GM12891 (cell line): ENCODE measurements at regions not wholly inside any gene's neighbourhood (a gene's known extent, or its start where the extent isn't known, plus 50 kb on each side); places are given as distances from the start of the nearest gene placed in this dataset.

ENCODE experiments used
- PAX5 ChIP-seq: IDR thresholded peaks from 2 replicates; pipeline ENCODE4 v1.6.1; 2011; ENCODE audit warnings: low read length, moderate library complexity, mild to moderate bottlenecking; ENCODE audit not compliant: insufficient read depth, severe bottlenecking
- POLR2A ChIP-seq: IDR thresholded peaks from 2 replicates; pipeline ENCODE4 v1.6.1; 2011; ENCODE audit warnings: low read depth, low read length, control low read depth
- POLR2AphosphoS5 ChIP-seq: IDR thresholded peaks from 2 replicates; pipeline ENCODE4 v1.6.1; 2011; ENCODE audit warnings: low read depth, low read length, control low read depth
- POU2F2 ChIP-seq: IDR thresholded peaks from 2 replicates; pipeline ENCODE4 v1.6.1; 2011; ENCODE audit warnings: low read depth, mild to moderate bottlenecking, control low read depth, low read length, moderate library complexity
- SPI1 ChIP-seq: IDR thresholded peaks from 2 replicates; pipeline ENCODE4 v1.6.1; 2011; ENCODE audit warnings: low read depth, low read length, control low read depth
- TAF1 ChIP-seq: IDR thresholded peaks from 2 replicates; pipeline ENCODE4 v1.6.1; 2011; ENCODE audit warnings: low read depth, low read length, control low read depth

GRCh38 chr2:193583638-193584400 lies 1389.1 kb upstream of the TMEFF2 start:
- TF ChIP-seq POLR2A (no peak), POLR2AphosphoS5 (no peak), TAF1 (no peak), SPI1 (no peak), PAX5 (no peak), POU2F2 (no peak)
